HG02852 (cell line): ENCODE measurements at regions not wholly inside any gene's neighbourhood (a gene's known extent, or its start where the extent isn't known, plus 50 kb on each side); places are given as distances from the start of the nearest gene placed in this dataset.
"Not testable (repeated sequence)": the region's sequence is repeated elsewhere in the genome, so short reads cannot be mapped to it uniquely, and the experiment has no call there.

Experiments
- ATAC-seq: cut with Tn5 transposase; IDR thresholded peaks from one replicate; pipeline ENCODE4 v1.9.1; 2021; ENCODE audit warnings: mild to moderate bottlenecking, moderate library complexity; ENCODE audit not compliant: unreplicated experiment

- no peak for ATAC-seq
Observed at GRCh38 chr12:105523164-105524057, 192.9 kb downstream of the C12orf75 start.

- no peak for ATAC-seq
Observed at GRCh38 chr12:105524961-105525360, 194.5 kb downstream of the C12orf75 start.

GRCh38 chr12:105534068-105534467 lies 203.6 kb downstream of the C12orf75 start:
- ATAC-seq = no peak

GRCh38 chr12:105535033-105535432 lies 204.5 kb downstream of the C12orf75 start:
- ATAC-seq = not testable (repeated sequence)

DNA sequence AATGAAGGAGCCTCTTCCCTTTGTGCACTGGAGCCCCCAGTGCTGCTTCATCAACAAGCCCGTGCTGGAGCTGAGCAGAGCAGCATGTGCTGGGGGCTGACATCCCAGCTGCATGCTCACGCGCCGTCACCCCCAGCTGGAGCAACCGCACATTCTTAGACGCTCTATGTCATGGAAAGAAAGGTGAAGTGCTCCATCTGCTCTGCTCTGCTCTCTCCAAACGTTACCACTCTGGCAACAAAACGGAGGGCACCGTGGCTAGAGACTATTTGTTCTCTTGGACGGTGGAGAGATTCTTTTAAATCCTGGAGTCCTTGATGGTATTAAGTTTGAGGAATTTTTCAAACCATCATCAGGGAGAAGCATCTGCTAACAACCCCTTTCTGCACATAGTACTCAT lies 208.4 kb downstream of the C12orf75 start:
- ATAC-seq = no peak

DNA sequence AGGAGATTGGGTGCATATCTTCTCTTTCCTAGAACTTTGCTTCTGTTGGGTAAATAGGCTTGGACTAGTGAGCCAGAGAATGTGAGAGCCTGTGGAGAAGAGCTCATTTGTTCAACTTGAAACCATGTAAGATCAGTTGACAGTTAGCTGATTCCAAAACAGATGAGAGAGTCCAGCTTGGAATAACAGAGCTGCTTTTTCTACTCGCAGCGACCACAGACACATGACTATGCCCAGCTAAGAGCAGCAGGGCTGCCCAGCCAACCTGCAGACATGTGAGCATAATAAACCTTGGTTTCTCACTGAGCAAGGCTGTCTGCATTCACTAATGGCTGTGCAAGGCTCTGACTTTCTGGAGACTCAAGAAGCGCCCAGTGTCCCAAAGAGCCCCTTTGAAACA lies 209.2 kb downstream of the C12orf75 start:
- ATAC-seq = no peak

DNA sequence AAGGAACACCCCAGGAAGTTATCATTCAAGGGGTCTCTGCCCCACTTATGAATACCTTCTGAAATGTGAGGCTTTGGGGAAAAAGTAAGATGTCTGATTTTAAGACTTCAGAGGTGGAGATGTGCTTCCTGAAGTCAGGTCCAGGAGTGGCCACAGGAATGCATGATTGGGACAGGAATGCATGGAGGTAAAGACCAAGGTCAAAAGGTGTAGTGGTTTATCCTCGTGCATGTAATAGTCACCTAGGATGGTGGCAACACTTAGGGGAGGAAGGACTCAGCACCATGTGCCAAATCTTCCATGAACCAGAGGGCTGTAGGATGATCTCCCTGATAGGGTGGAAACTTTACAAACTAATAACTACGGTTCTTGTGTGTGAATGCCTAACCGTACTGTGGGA lies 217.3 kb downstream of the C12orf75 start:
- no peak for ATAC-seq

DNA sequence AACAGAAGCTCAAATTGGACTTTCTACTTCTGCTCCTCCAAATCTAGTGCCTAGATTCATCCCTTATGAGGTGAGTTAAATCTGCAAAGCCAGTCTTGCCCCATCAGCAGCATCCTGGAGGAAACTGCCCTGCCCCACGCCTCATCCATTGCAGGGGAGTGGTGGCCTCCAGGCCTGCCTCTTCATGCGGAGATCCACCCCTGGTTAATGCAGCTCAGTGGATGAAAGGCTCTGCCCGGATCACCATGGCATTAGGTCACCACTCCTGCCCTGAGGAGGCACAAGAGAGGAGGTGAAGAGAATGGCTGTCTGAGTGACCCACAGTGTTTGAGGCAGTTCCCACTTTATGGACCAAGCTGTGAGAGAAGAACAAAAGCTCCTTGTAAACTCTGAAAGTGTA lies 218.1 kb downstream of the C12orf75 start:
- no peak for ATAC-seq

GRCh38 chr12:105552056-105552455 lies 221.6 kb downstream of the C12orf75 start:
- no peak for ATAC-seq

DNA sequence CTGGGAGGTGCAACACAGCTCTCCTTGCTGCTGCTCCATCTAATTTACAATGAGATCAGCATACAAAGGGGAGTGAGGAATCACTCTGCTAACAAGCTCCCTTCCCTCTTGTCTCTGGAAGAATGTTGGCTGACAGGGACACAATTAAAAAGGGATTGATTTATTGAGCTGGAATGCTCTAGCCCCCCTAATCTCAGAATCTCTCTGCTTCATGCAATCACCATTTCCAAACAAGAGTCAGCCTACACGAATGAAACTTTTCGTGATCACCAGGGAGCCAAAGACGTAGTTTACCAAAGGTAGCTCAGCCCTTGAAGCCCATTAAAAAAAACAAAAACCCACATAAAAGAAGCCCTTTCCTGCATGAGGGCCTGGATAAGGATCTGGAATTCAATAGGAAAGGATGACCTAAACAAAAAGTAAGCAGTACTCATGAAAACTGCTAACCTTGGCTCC lies 223.8 kb downstream of the C12orf75 start:
- no peak for ATAC-seq

DNA sequence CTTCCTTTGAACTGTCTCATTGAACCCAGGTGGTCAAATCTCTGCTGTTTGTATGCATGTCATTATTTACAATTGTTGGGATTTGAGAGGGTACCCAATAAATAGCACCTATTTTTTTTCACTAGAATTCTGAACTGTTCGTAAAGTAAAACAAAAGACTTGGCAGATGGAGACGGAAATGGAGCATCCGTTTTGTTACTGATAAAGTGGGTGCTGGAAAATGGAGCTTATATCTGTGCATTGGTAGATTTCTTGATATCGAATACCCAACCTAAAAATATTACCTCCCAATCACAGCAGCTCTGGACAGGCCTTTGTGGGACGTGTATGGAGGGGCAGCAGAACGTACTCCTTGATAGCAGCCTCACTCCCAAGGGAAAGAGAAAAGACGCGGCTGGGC lies 224.4 kb downstream of the C12orf75 start:
- ATAC-seq = no peak

- ATAC-seq = no peak
Observed at GRCh38 chr12:105555556-105556295, 225.2 kb downstream of the C12orf75 start.

DNA sequence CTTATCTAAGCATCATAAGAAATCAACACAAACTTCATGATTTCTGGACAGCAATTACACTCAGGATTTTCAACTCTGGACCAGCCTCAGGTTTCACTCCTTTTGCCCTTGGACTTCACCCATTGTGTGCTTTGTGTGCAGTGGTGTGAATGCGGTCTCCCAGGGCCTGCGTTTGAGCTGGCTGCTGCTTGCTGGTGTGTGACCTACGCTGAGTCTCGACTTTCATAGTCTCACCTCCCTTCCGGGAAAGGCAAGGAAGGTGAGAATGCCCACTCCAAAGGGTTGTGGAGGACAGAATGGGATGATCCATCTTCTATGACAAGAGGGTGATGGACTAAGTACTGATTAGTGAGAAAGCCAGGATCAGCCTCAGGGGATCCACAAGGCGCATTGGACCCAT lies 228.8 kb downstream of the C12orf75 start:
- no peak for ATAC-seq

DNA sequence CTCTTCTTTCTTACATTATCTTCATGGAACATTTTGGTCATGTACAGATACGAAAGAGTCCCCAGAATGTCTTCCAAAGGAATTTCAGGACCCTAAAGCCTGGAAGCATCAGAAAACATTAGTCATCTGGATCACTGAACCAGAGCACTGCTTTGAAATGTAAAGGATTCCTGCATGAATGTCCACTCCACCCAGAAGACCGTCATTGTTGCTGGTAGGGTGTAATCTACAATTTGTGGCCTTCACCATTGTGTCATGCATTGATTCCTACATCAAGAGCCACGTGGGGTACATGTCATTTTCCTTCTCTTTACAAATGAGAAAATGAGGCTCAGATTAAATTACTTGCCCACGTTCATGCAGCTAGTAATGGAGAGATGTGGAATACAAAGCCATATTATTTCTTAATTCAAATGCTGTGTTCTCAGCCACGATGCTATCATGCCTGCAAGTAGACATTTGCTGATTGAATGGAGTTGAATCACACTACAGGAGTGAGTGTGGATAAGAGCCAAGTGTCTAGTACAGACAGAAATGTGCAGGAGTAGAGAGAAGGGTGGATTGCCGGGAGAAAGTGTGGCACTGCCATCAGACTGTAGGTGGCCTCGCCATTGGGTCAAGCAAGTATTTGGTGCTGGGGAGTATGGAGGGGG lies 231.2 kb downstream of the C12orf75 start:
- no peak for ATAC-seq

GRCh38 chr12:105562199-105562971 lies 231.9 kb downstream of the C12orf75 start:
- ATAC-seq = no peak

GRCh38 chr12:105567061-105567460 lies 236.6 kb downstream of the C12orf75 start:
- ATAC-seq = no peak

DNA sequence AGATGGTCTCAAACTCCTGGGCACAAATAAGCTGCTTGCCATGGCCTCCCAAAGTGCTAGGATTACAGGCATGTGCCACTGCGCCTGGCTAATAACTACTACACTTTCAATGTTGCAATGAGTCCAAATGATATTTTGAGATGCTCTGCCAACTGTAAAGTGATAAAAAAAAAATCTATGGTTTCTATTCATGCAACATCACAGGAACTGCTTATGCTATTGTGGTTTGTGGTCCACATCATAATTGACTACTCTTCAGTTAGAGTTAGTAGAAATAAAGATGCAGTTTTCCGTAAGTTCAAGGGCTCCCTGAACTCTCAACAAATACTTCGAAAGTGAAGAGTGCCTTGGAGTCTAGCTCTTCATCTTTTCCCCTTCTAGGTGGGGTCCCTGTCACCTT lies 239.4 kb downstream of the C12orf75 start:
- no peak for ATAC-seq

DNA sequence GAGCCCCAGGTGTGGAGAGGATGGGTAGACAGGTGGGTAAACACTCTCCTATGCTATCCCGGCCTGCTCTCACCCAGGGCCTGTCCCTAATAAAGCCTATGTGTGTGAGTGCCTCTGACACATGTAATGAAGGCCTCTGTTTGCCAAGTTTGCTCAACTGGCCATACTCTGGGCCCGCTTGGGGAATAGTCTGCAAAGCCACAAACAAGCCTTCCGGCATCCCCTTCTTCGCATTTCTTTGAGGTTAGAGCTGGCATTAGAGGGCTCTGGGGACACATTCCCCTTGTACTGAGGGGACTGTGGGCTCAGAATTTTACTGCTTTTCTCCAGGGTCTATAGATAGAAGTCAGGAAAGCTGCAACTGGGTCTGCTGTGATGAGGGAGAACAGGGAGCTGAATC lies 240.5 kb downstream of the C12orf75 start:
- no peak for ATAC-seq

DNA sequence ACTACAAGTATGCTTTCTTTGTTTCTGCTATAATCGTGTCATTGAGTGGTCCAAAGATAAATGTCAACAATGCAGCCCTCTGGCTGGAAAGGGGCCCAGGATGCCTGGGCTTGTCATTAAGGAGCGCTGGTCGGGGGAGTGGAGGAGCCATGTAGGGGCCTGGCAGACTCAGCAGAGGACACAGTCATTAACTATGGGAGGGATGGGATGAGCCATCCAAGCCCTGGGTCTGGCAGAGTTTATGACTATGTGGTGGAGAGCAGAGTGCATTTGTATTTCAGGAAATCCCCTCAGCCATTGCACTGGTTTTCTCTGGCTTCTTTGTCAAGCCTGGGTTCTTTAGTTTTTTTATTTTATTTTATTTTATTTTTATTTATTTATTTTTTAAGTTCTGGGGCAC lies 243.1 kb downstream of the C12orf75 start:
- no peak for ATAC-seq

DNA sequence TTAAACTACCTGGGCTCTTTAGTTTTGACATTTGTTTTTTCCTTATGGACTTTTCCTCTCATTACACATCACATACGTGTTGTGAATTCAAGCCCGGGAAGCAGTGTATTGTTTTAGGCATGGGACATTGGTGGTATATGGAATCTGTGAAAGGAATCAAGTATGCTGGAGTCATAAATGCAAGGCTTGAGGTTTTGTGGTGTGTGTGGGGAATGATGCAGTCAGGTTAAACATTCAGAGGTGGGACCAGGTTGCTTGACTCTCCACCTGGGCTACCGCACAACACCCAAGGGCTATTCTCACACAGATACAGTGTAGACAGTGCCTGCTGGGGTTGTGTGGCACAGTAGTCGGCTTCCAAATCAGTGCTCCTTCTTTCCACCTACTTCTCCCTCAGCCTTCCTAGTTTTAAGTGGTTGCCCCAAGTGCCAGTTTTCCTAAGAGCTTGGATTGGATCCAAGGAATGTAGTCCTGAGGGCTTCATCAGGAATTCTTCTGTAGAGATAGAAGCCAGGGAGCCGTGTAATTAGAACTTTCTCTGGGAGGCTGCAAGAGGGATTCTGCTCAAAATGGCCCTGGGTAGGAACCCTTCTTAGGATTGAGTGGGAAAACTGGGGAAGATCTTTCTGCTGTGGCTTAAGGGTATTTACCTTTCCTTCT lies 243.7 kb downstream of the C12orf75 start:
- no peak for ATAC-seq
